H1 (cell line): ENCODE measurements at regions not wholly inside any gene's neighbourhood (a gene's known extent, or its start where the extent isn't known, plus 50 kb on each side); places are given as distances from the start of the nearest gene placed in this dataset.

Experiments used
- CTCF ChIA-PET: fragments of 300-600 bp; sonication (Branson Sonifier 250); formaldehyde crosslinking; loops from one replicate; lab custom pipeline; 2021; ENCODE audit not compliant: partially characterized antibody; lab: Charles Lee
- POLR2A ChIA-PET: fragments of 300-600 bp; sonication (Branson Sonifier 250); formaldehyde crosslinking; loops from one replicate; lab custom pipeline; 2021; ENCODE audit warnings: inconsistent platforms; ENCODE audit not compliant: partially characterized antibody; lab: Charles Lee
- DNase-seq, 2 experiments: peaks; one replicate each; pipeline versions ENCODE4 v3.0.0 to v3.0.0-alpha.2; 2010 to 2022; ENCODE audit warnings: low spot score in 2 of 2, low read depth in 1 of 2, mixed read lengths in 1 of 2
- FAIRE-seq: peaks from 2 replicates; lab custom pipeline; 2011; peaks lifted over from hg19 to GRCh38; lab: Jason Lieb, UNC
- H2AFZ ChIP-seq: 2 replicates; pipeline ENCODE4 v1.8.1; 2012; ENCODE audit warnings: low read length, inconsistent platforms
- H2AK5ac ChIP-seq: 2 replicates; pipeline ENCODE4 v1.6.1; 2013; ENCODE audit warnings: low read depth, low read length
- H2BK120ac ChIP-seq: replicated peaks from 2 replicates; pipeline ENCODE3; 2013; ENCODE audit warnings: low read depth, low read length, inconsistent platforms
- H2BK12ac ChIP-seq: 2 replicates; pipeline ENCODE4 v1.6.1; 2013; ENCODE audit warnings: low read depth, low read length
- H2BK15ac ChIP-seq: 2 replicates; pipeline ENCODE4 v1.6.1; 2013; ENCODE audit warnings: low read length
- H2BK20ac ChIP-seq: 2 replicates; pipeline ENCODE4 v1.6.1; 2013; ENCODE audit warnings: low read length
- H2BK5ac ChIP-seq: 2 replicates; pipeline ENCODE4 v1.6.1; 2013; ENCODE audit warnings: low read depth, low read length
- H3K14ac ChIP-seq: 2 replicates; pipeline ENCODE4 v1.6.1; 2013; ENCODE audit warnings: inconsistent platforms; ENCODE audit not compliant: insufficient read length
- H3K18ac ChIP-seq: 2 replicates; pipeline ENCODE4 v1.6.1; 2013; ENCODE audit warnings: low read length; ENCODE audit errors: extremely low read depth
- H3K23ac ChIP-seq: 2 replicates; pipeline ENCODE4 v1.6.1; 2013; ENCODE audit warnings: inconsistent platforms; ENCODE audit not compliant: insufficient read length
- H3K23me2 ChIP-seq: 2 replicates; pipeline ENCODE4 v1.6.1; 2013; ENCODE audit warnings: low read depth, low read length
- H3K27ac ChIP-seq: 2 replicates; pipeline ENCODE4 v1.6.1; 2011; ENCODE audit warnings: low read depth, low read length, inconsistent platforms
- H3K27me3 ChIP-seq, 4 experiments: replicated peaks in 1 of 4; 1 replicate in 1 of 4; 2 replicates in 3 of 4; pipeline versions ENCODE4 v1.6.1 to v1.8.1; 2011 to 2013; ENCODE audit warnings: low read length in 3 of 4, mild to moderate bottlenecking in 3 of 4, inconsistent platforms in 2 of 4, mixed read lengths in 2 of 4, moderate library complexity in 1 of 4; ENCODE audit not compliant: control insufficient read depth in 3 of 4, insufficient read depth in 3 of 4; ENCODE audit errors: extremely low read depth in 1 of 4
- H3K36me3 ChIP-seq, 4 experiments: 2 replicates each; pipeline versions ENCODE4 v1.6.1 to v1.8.1; 2011 to 2013; ENCODE audit warnings: mild to moderate bottlenecking in 4 of 4, low read length in 3 of 4, moderate library complexity in 2 of 4, control low read depth in 1 of 4, inconsistent platforms in 1 of 4; ENCODE audit not compliant: insufficient read depth in 4 of 4, control insufficient read depth in 2 of 4
- H3K4ac ChIP-seq: replicated peaks from 2 replicates; pipeline ENCODE3; 2013; ENCODE audit warnings: low read length, low read depth, mixed read lengths, inconsistent platforms; ENCODE audit not compliant: insufficient read length
- H3K4me1 ChIP-seq, 4 experiments: replicated peaks in 1 of 4; 1 replicate in 1 of 4; 2 replicates in 3 of 4; pipeline versions ENCODE4 v1.6.1 to v1.8.1; 2011 to 2013; ENCODE audit warnings: low read length in 3 of 4, inconsistent platforms in 2 of 4, mixed read lengths in 1 of 4; ENCODE audit not compliant: insufficient read depth in 4 of 4, control insufficient read depth in 3 of 4
- H3K4me2 ChIP-seq, 2 experiments: 2 replicates each; pipeline versions ENCODE4 v1.6.1 to v1.8.1; 2011 to 2013; ENCODE audit warnings: low read depth in 2 of 2, low read length in 2 of 2, control low read depth in 1 of 2, inconsistent platforms in 1 of 2, mild to moderate bottlenecking in 1 of 2; ENCODE audit not compliant: insufficient read depth in 1 of 2
- H3K4me3 ChIP-seq, 4 experiments: fragments of 200-600, 300-600 bp in 1 of 4; sonication (generic), shearing (Covaris generic), sonication (Bioruptor Twin) in 1 of 4; 2 replicates each; pipeline versions ENCODE4 v1.5.1 to v1.8.1; 2011 to 2016; ENCODE audit warnings: low read length in 4 of 4, low read depth in 3 of 4, control low read depth in 2 of 4, inconsistent platforms in 2 of 4, mild to moderate bottlenecking in 2 of 4, mixed read lengths in 1 of 4, moderate library complexity in 1 of 4; ENCODE audit not compliant: insufficient read depth in 2 of 4; ENCODE audit errors: extremely low read depth in 1 of 4
- H3K56ac ChIP-seq: replicated peaks from 2 replicates; pipeline ENCODE3; 2013; ENCODE audit warnings: low read depth, mild to moderate bottlenecking, mixed read lengths, low read length, inconsistent platforms; ENCODE audit not compliant: insufficient read length
- H3K79me1 ChIP-seq: 2 replicates; pipeline ENCODE4 v1.6.1; 2013; ENCODE audit warnings: low read depth, low read length, control low read depth
- H3K79me2 ChIP-seq, 2 experiments: 2 replicates each; pipeline versions ENCODE4 v1.6.1 to v1.8.1; 2012 to 2013; ENCODE audit warnings: low read length in 2 of 2, mild to moderate bottlenecking in 2 of 2, inconsistent platforms in 1 of 2; ENCODE audit not compliant: insufficient read depth in 2 of 2, control insufficient read depth in 1 of 2
- H3K9ac ChIP-seq, 4 experiments: replicated peaks in 1 of 4; 1 replicate in 1 of 4; 2 replicates in 3 of 4; pipeline versions ENCODE4 v1.6.1 to v1.8.1; 2011 to 2013; ENCODE audit warnings: low read depth in 3 of 4, low read length in 3 of 4, control low read depth in 2 of 4, mild to moderate bottlenecking in 2 of 4, moderate library complexity in 2 of 4, inconsistent platforms in 1 of 4; ENCODE audit errors: extremely low read depth in 1 of 4
- H3K9me3 ChIP-seq, 2 experiments: 2 replicates each; pipeline versions ENCODE4 v1.6.1 to v1.8.1; 2012 to 2013; ENCODE audit warnings: mild to moderate bottlenecking in 2 of 2, moderate library complexity in 2 of 2, control low read depth in 1 of 2, inconsistent platforms in 1 of 2, low read depth in 1 of 2, low read length in 1 of 2, mixed read lengths in 1 of 2; ENCODE audit not compliant: insufficient read depth in 2 of 2
- H4K20me1 ChIP-seq, 2 experiments: replicated peaks in 1 of 2; 2 replicates each; pipeline versions ENCODE3 to v1.8.1; 2011 to 2013; ENCODE audit warnings: inconsistent platforms in 2 of 2, low read length in 2 of 2, mild to moderate bottlenecking in 1 of 2; ENCODE audit not compliant: insufficient read depth in 2 of 2, control insufficient read depth in 1 of 2
- H4K5ac ChIP-seq: 2 replicates; pipeline ENCODE4 v1.6.1; 2013; ENCODE audit warnings: low read length, low read depth, mixed read lengths, inconsistent platforms; ENCODE audit not compliant: insufficient read length
- H4K8ac ChIP-seq: 2 replicates; pipeline ENCODE4 v1.8.0; 2013; ENCODE audit warnings: mild to moderate bottlenecking, moderate library complexity, low read length, inconsistent platforms; ENCODE audit not compliant: insufficient read depth; ENCODE audit errors: extremely low read depth
- H4K91ac ChIP-seq: replicated peaks from 2 replicates; pipeline ENCODE3; 2013; ENCODE audit warnings: low read length, mixed read lengths, inconsistent platforms; ENCODE audit not compliant: insufficient read length
- ASH2L ChIP-seq: fragments of 200-600, 300-600 bp; sonication (generic); IDR thresholded peaks from one replicate; pipeline ENCODE4 v1.7.1; 2017; ENCODE audit warnings: low read length
- BACH1 ChIP-seq: IDR thresholded peaks from 2 replicates; pipeline ENCODE4 v1.6.1; 2012; ENCODE audit warnings: low read length, improper control_type of control experiment
- BRCA1 ChIP-seq: IDR thresholded peaks from 2 replicates; pipeline ENCODE4 v1.6.1; 2012; ENCODE audit warnings: low read depth, low read length, improper control_type of control experiment
- CHD1 ChIP-seq: IDR thresholded peaks from 2 replicates; pipeline ENCODE4 v1.6.1; 2012; ENCODE audit warnings: low read depth, low read length, improper control_type of control experiment
- FOSL1 ChIP-seq: IDR thresholded peaks from 2 replicates; pipeline ENCODE4 v1.6.1; 2011; ENCODE audit warnings: mild to moderate bottlenecking, low read depth, low read length, moderate library complexity; ENCODE audit not compliant: insufficient read depth
- MAX ChIP-seq: IDR thresholded peaks from 2 replicates; pipeline ENCODE4 v1.6.1; 2012; ENCODE audit warnings: inconsistent platforms
- RAD21 ChIP-seq, 2 experiments: IDR thresholded peaks in 1 of 2; conservative IDR thresholded peaks in 1 of 2; 2 replicates each; pipeline ENCODE4 v1.6.1; 2011; ENCODE audit warnings: low read depth in 2 of 2, low read length in 2 of 2, improper control_type of control experiment in 1 of 2, inconsistent platforms in 1 of 2, mild to moderate bottlenecking in 1 of 2, moderate library complexity in 1 of 2
- RFX5 ChIP-seq: IDR thresholded peaks from 2 replicates; pipeline ENCODE4 v1.6.1; 2011; ENCODE audit warnings: low read depth, low read length, improper control_type of control experiment, borderline replicate concordance
- RXRA ChIP-seq: IDR thresholded peaks from 2 replicates; pipeline ENCODE4 v1.6.1; 2011; ENCODE audit warnings: low read depth, mild to moderate bottlenecking, low read length, moderate library complexity; ENCODE audit not compliant: insufficient read depth
- SP1 ChIP-seq: IDR thresholded peaks from 2 replicates; pipeline ENCODE4 v1.6.1; 2011; ENCODE audit warnings: low read depth, low read length
- SP4 ChIP-seq: IDR thresholded peaks from 2 replicates; pipeline ENCODE4 v1.6.1; 2012; ENCODE audit warnings: low read length, inconsistent platforms
- TAF7 ChIP-seq: optimal IDR thresholded peaks from 2 replicates; pipeline ENCODE3; 2011; ENCODE audit warnings: low read depth, mild to moderate bottlenecking, inconsistent platforms, low read length, moderate library complexity, borderline replicate concordance
- USF2 ChIP-seq: IDR thresholded peaks from 2 replicates; pipeline ENCODE4 v1.6.1; 2011; ENCODE audit warnings: low read length, improper control_type of control experiment
- YY1 ChIP-seq: IDR thresholded peaks from 2 replicates; pipeline ENCODE4 v1.6.1; 2011; ENCODE audit warnings: low read depth, mild to moderate bottlenecking, low read length

- H3K4me3 ChIP-seq, result no peak overlapping the region
- H2BK120ac ChIP-seq, result no peak overlapping the region
- ChIA-PET POLR2A (no interaction called here), CTCF (no interaction called here)
- no peak overlapping the region for H3K4me2 ChIP-seq
- TF ChIP-seq USF2, result no peak
- no peak for TF ChIP-seq RAD21 (IDR thresholded peaks at IDR 0.05 in 1 of 2, conservative IDR thresholded peaks at IDR 0.05 in 1 of 2; ENCODE audit: low read depth in 2 of 2, low read length in 2 of 2)
- no peak for TF ChIP-seq SP1
- TF ChIP-seq RFX5, result no peak
- TF ChIP-seq ASH2L, result no peak
- no peak for TF ChIP-seq TAF7
- TF ChIP-seq RXRA, result no peak
- no peak for TF ChIP-seq YY1
- no peak for TF ChIP-seq SP4
- TF ChIP-seq BRCA1, result no peak
- no peak for TF ChIP-seq BACH1
- no peak for TF ChIP-seq MAX
- no peak for TF ChIP-seq FOSL1
- TF ChIP-seq CHD1, result no peak
- no peak overlapping the region for H2BK15ac ChIP-seq
- H4K5ac ChIP-seq, result no peak overlapping the region
- H3K23ac ChIP-seq, result no peak overlapping the region
- DNase-seq (no peak), FAIRE-seq (no peak)
- no peaks in the 10 kb centered on the region for H3K23me2 ChIP-seq
- no peaks in the 10 kb centered on the region for H3K79me1 ChIP-seq
- no peak overlapping the region for H2BK5ac ChIP-seq
- H2AFZ ChIP-seq, result no peak overlapping the region
- no peak overlapping the region for H2AK5ac ChIP-seq
- H3K4ac ChIP-seq, result no peak overlapping the region
- H3K14ac ChIP-seq, result no peak overlapping the region
- no peaks in the 10 kb centered on the region for H3K36me3 ChIP-seq
- no peak overlapping the region for H4K8ac ChIP-seq
- H3K9me3 ChIP-seq, result peaks cover 0 to 2% of the 10 kb centered on the region in 2 experiments; a peak in 2 of 4 replicates
- no peaks in the 10 kb centered on the region for H3K4me1 ChIP-seq
- no peaks in the 10 kb centered on the region for H3K79me2 ChIP-seq
- no peak overlapping the region for H3K18ac ChIP-seq
- no peak overlapping the region for H2BK12ac ChIP-seq
- H3K9ac ChIP-seq, result no peak overlapping the region
- H2BK20ac ChIP-seq, result no peak overlapping the region
- H4K20me1 ChIP-seq, result no peaks in the 10 kb centered on the region
- H3K56ac ChIP-seq, result no peak overlapping the region
- no peaks in the 10 kb centered on the region for H3K27me3 ChIP-seq
- no peak overlapping the region for H3K27ac ChIP-seq
- no peak overlapping the region for H4K91ac ChIP-seq
These were observed 327.8 kb downstream of the CENPW start for GRCh38 chr6:126667728-126668127.
